SU-DHL-6 (cell line): ENCODE measurements at regions not wholly inside any gene's neighbourhood (a gene's known extent, or its start where the extent isn't known, plus 50 kb on each side); places are given as distances from the start of the nearest gene placed in this dataset.

Source experiments
- H2AFZ ChIP-seq: fragments of 200-600 bp; sonication (generic); 2 replicates; pipeline ENCODE4 v1.6.1; 2014; ENCODE audit warnings: low read depth, mild to moderate bottlenecking, moderate library complexity, mixed read lengths, antibody characterized with exemption, low read length; ENCODE audit not compliant: severe bottlenecking
- H3F3A ChIP-seq: fragments of 200-600 bp; shearing (Covaris generic); 2 replicates; pipeline ENCODE4 v1.6.0; 2016; ENCODE audit warnings: antibody characterized with exemption, mild to moderate bottlenecking; ENCODE audit not compliant: insufficient read depth
- H3K27ac ChIP-seq: fragments of 200-600 bp; sonication (generic); 2 replicates; pipeline ENCODE4 v1.5.1; 2016; ENCODE audit warnings: low read depth, mild to moderate bottlenecking, low read length, moderate library complexity, mixed read lengths
- H3K27me3 ChIP-seq: fragments of 200-600 bp; sonication (generic), shearing (Covaris generic); 2 replicates; pipeline ENCODE4 v1.6.0; 2014; ENCODE audit warnings: mild to moderate bottlenecking, low read length
- H3K36me3 ChIP-seq: fragments of 200-600 bp; sonication (generic); 2 replicates; pipeline ENCODE4 v1.6.1; 2014; ENCODE audit warnings: mild to moderate bottlenecking, low read length, mixed read lengths
- H3K4me2 ChIP-seq: fragments of 300-600, 200-600 bp; shearing (Covaris generic), sonication (generic); 2 replicates; pipeline ENCODE4 v1.6.0; 2014; ENCODE audit warnings: low read length, low read depth, mild to moderate bottlenecking; ENCODE audit not compliant: poor library complexity, severe bottlenecking
- H3K4me3 ChIP-seq: fragments of 200-600 bp; sonication (generic); 2 replicates; pipeline ENCODE4 v1.5.1; 2014; ENCODE audit warnings: antibody characterized with exemption, low read length, mild to moderate bottlenecking, mixed read lengths; ENCODE audit not compliant: insufficient read depth, poor library complexity, severe bottlenecking
- H3K79me2 ChIP-seq: fragments of 200-600 bp; sonication (generic); 2 replicates; pipeline ENCODE4 v1.6.1; 2014; ENCODE audit warnings: mild to moderate bottlenecking, low read length, moderate library complexity; ENCODE audit not compliant: insufficient read depth
- H3K9ac ChIP-seq: fragments of 200-600 bp; sonication (generic); 2 replicates; pipeline ENCODE4 v1.7.0; 2014; ENCODE audit warnings: mild to moderate bottlenecking, low read length
- H3K9me2 ChIP-seq: fragments of 200-600 bp; sonication (generic); replicated peaks from 2 replicates; pipeline ENCODE4 v1.6.1; 2014; ENCODE audit warnings: low read length; ENCODE audit not compliant: insufficient read depth
- H3K9me3 ChIP-seq: fragments of 200-600 bp; sonication (generic); 2 replicates; pipeline ENCODE4 v1.6.1; 2014; ENCODE audit warnings: low read length, mixed read lengths; ENCODE audit not compliant: insufficient read depth
- H4K20me1 ChIP-seq: fragments of 200-600 bp; sonication (generic); 2 replicates; pipeline ENCODE4 v1.6.1; 2014; ENCODE audit warnings: low read depth, mild to moderate bottlenecking, antibody characterized with exemption, low read length, moderate library complexity, mixed read lengths
- CTCF ChIP-seq: fragments of 200-600 bp; sonication (generic); IDR thresholded peaks from one replicate; pipeline ENCODE4 v1.5.1; 2017; ENCODE audit warnings: antibody characterized with exemption, mild to moderate bottlenecking, low read length, moderate library complexity; ENCODE audit not compliant: insufficient read depth, poor library complexity, severe bottlenecking
- EZH2phosphoT487 ChIP-seq: fragments of 200-600 bp; sonication (generic), shearing (Covaris generic); conservative IDR thresholded peaks from 2 replicates; pipeline ENCODE4 v1.6.1; 2018; ENCODE audit warnings: mild to moderate bottlenecking, antibody characterized with exemption, low read length, moderate library complexity, mixed read lengths

- Histone ChIP-seq H3K79me2 (no peaks in the 10 kb centered on the region), H3K4me2 (no peak overlapping the region), H3K9me2 (no peaks in the 10 kb centered on the region), H3K9me3 (no peaks in the 10 kb centered on the region), H3K27me3 (no peaks in the 10 kb centered on the region), H3K27ac (no peak overlapping the region), H3K4me3 (no peak overlapping the region), H3F3A (no peaks in the 10 kb centered on the region), H3K9ac (no peak overlapping the region), H3K36me3 (no peaks in the 10 kb centered on the region), H4K20me1 (no peaks in the 10 kb centered on the region), H2AFZ (no peak overlapping the region)
- TF ChIP-seq EZH2phosphoT487 (no peak), CTCF (no peak)
These were observed 256.1 kb upstream of the SALL1 start for GRCh38 chr16:51407199-51407598.

GRCh38 chr16:51405361-51405760 lies 254.3 kb upstream of the SALL1 start:
- no peak overlapping the region for H3K4me2 ChIP-seq
- no peak overlapping the region for H2AFZ ChIP-seq
- no peaks in the 10 kb centered on the region for H4K20me1 ChIP-seq

GRCh38 chr16:51404386-51404785 lies 253.3 kb upstream of the SALL1 start:
- Histone ChIP-seq H3K36me3 (no peaks in the 10 kb centered on the region), H3F3A (no peaks in the 10 kb centered on the region), H3K4me2 (no peak overlapping the region), H2AFZ (no peak overlapping the region), H3K79me2 (no peaks in the 10 kb centered on the region), H3K9me2 (no peaks in the 10 kb centered on the region), H3K27me3 (no peaks in the 10 kb centered on the region), H3K27ac (no peak overlapping the region), H4K20me1 (no peaks in the 10 kb centered on the region), H3K9me3 (no peaks in the 10 kb centered on the region), H3K4me3 (no peak overlapping the region), H3K9ac (no peak overlapping the region)
- no peak for TF ChIP-seq CTCF
- TF ChIP-seq EZH2phosphoT487: no peak

More at GRCh38 chr16:51405361-51405760, 254.3 kb upstream of the SALL1 start:
- no peaks in the 10 kb centered on the region for H3F3A ChIP-seq
- H3K36me3 ChIP-seq: no peaks in the 10 kb centered on the region
- no peaks in the 10 kb centered on the region for H3K27me3 ChIP-seq
- no peaks in the 10 kb centered on the region for H3K9me2 ChIP-seq
- H3K9ac ChIP-seq: no peak overlapping the region
- no peak for TF ChIP-seq CTCF
- no peak for TF ChIP-seq EZH2phosphoT487
- H3K4me3 ChIP-seq: no peak overlapping the region
- no peaks in the 10 kb centered on the region for H3K9me3 ChIP-seq
- H3K27ac ChIP-seq: no peak overlapping the region
- H3K79me2 ChIP-seq: no peaks in the 10 kb centered on the region
